Liver (tissue), 2 donors: ENCODE measurements at regions not wholly inside any gene's neighbourhood (a gene's known extent, or its start where the extent isn't known, plus 50 kb on each side); places are given as distances from the start of the nearest gene placed in this dataset.

Experiments
- CTCF ChIP-seq: fragments of 150-350 bp; IDR thresholded peaks from 2 replicates; pipeline ENCODE4 v1.5.1; 2017; ENCODE audit warnings: improper control_type of control experiment, low read depth, low read length; ENCODE audit not compliant: missing input control
- MAX ChIP-seq: IDR thresholded peaks from 2 replicates; pipeline ENCODE4 v1.6.1; 2016; ENCODE audit warnings: antibody characterized with exemption
- donor health status: healthy.

- TF ChIP-seq MAX = no peak
- no peak for TF ChIP-seq CTCF
These were observed 109.3 kb upstream of the FZD8 start for GRCh38 chr10:35751347-35751746.
